GM12891 (cell line): ENCODE measurements at regions not wholly inside any gene's neighbourhood (a gene's known extent, or its start where the extent isn't known, plus 50 kb on each side); places are given as distances from the start of the nearest gene placed in this dataset.

Experiments used
- POLR2A ChIP-seq: IDR thresholded peaks from 2 replicates; pipeline ENCODE4 v1.6.1; 2011; ENCODE audit warnings: low read depth, low read length, control low read depth
- POLR2AphosphoS5 ChIP-seq: IDR thresholded peaks from 2 replicates; pipeline ENCODE4 v1.6.1; 2011; ENCODE audit warnings: low read depth, low read length, control low read depth
- POU2F2 ChIP-seq: IDR thresholded peaks from 2 replicates; pipeline ENCODE4 v1.6.1; 2011; ENCODE audit warnings: low read depth, mild to moderate bottlenecking, control low read depth, low read length, moderate library complexity
- SPI1 ChIP-seq: IDR thresholded peaks from 2 replicates; pipeline ENCODE4 v1.6.1; 2011; ENCODE audit warnings: low read depth, low read length, control low read depth
- TAF1 ChIP-seq: IDR thresholded peaks from 2 replicates; pipeline ENCODE4 v1.6.1; 2011; ENCODE audit warnings: low read depth, low read length, control low read depth

- no peak for TF ChIP-seq POLR2AphosphoS5
- no peak for TF ChIP-seq POLR2A
- no peak for TF ChIP-seq TAF1
- no peak for TF ChIP-seq POU2F2
- no peak for TF ChIP-seq SPI1
These were observed 143.7 kb upstream of the SLC30A5 start for GRCh38 chr5:68950125-68950524.
